ENCODE measurements at regions not wholly inside any gene's neighbourhood (a gene's known extent, or its start where the extent isn't known, plus 50 kb on each side); places are given as distances from the start of the nearest gene placed in this dataset.

- peaks cover 22% of the 10 kb centered on the region for H3K27me3 ChIP-seq (ENCODE audit: insufficient read depth, low read length)
- H2AFZ ChIP-seq (ENCODE audit: low read length, unreplicated experiment) = no peak overlapping the region
- no peaks in the 10 kb centered on the region for H3K79me2 ChIP-seq (ENCODE audit: control insufficient read depth, insufficient read depth, low read length, unreplicated experiment)
- no peaks in the 10 kb centered on the region for H3K4me1 ChIP-seq (ENCODE audit: control insufficient read depth, insufficient read depth, low read length, unreplicated experiment)
- H3K36me3 ChIP-seq (ENCODE audit: insufficient read depth, low read length) = no peaks in the 10 kb centered on the region
- no peak overlapping the region for H3K27ac ChIP-seq (ENCODE audit: low read depth, low read length)
- no peak overlapping the region for H3K4me3 ChIP-seq (ENCODE audit: low read depth, low read length)
These were observed 227.9 kb upstream of the SPRED2 start for GRCh38 chr2:65660340-65660739.

- Histone ChIP-seq H2AFZ (ENCODE audit: low read length, unreplicated experiment) (no peak overlapping the region), H3K27ac (ENCODE audit: low read depth, low read length) (no peak overlapping the region)
These were observed 226.5 kb upstream of the SPRED2 start for GRCh38 chr2:65658881-65659280.

GRCh38 chr2:65658266-65658665, 225.9 kb upstream of the SPRED2 start:
- Histone ChIP-seq H3K4me1 (ENCODE audit: control insufficient read depth, insufficient read depth, low read length, unreplicated experiment) (no peaks in the 10 kb centered on the region), H3K36me3 (ENCODE audit: insufficient read depth, low read length) (no peaks in the 10 kb centered on the region), H3K27me3 (ENCODE audit: insufficient read depth, low read length) (peaks cover 24% of the 10 kb centered on the region), H3K79me2 (ENCODE audit: control insufficient read depth, insufficient read depth, low read length, unreplicated experiment) (no peaks in the 10 kb centered on the region), H3K4me3 (ENCODE audit: low read depth, low read length) (no peak overlapping the region), H2AFZ (ENCODE audit: low read length, unreplicated experiment) (no peak overlapping the region), H3K27ac (ENCODE audit: low read depth, low read length) (no peak overlapping the region)

More at GRCh38 chr2:65658881-65659280, 226.5 kb upstream of the SPRED2 start:
- Histone ChIP-seq H3K36me3 (ENCODE audit: insufficient read depth, low read length) (no peaks in the 10 kb centered on the region), H3K4me3 (ENCODE audit: low read depth, low read length) (no peak overlapping the region), H3K27me3 (ENCODE audit: insufficient read depth, low read length) (peaks cover 24% of the 10 kb centered on the region), H3K4me1 (ENCODE audit: control insufficient read depth, insufficient read depth, low read length, unreplicated experiment) (no peaks in the 10 kb centered on the region), H3K79me2 (ENCODE audit: control insufficient read depth, insufficient read depth, low read length, unreplicated experiment) (no peaks in the 10 kb centered on the region)

GRCh38 chr2:65656160-65656718, 223.8 kb upstream of the SPRED2 start:
- no peak overlapping the region for H3K4me3 ChIP-seq (ENCODE audit: low read depth, low read length)
- H3K36me3 ChIP-seq (ENCODE audit: insufficient read depth, low read length) = no peaks in the 10 kb centered on the region
- H3K27me3 ChIP-seq (ENCODE audit: insufficient read depth, low read length) = peaks cover 28% of the 10 kb centered on the region
- H2AFZ ChIP-seq (ENCODE audit: low read length, unreplicated experiment) = no peak overlapping the region
- no peaks in the 10 kb centered on the region for H3K4me1 ChIP-seq (ENCODE audit: control insufficient read depth, insufficient read depth, low read length, unreplicated experiment)
- no peak overlapping the region for H3K27ac ChIP-seq (ENCODE audit: low read depth, low read length)
- no peaks in the 10 kb centered on the region for H3K79me2 ChIP-seq (ENCODE audit: control insufficient read depth, insufficient read depth, low read length, unreplicated experiment)

- no peaks in the 10 kb centered on the region for H3K4me1 ChIP-seq (ENCODE audit: control insufficient read depth, insufficient read depth, low read length, unreplicated experiment)
- H3K27me3 ChIP-seq (ENCODE audit: insufficient read depth, low read length) = peaks cover 24% of the 10 kb centered on the region; the same call in 1 of the 2 replicates
- no peaks in the 10 kb centered on the region for H3K36me3 ChIP-seq (ENCODE audit: insufficient read depth, low read length)
- H3K4me3 ChIP-seq (ENCODE audit: low read depth, low read length) = no peak overlapping the region
- H2AFZ ChIP-seq (ENCODE audit: low read length, unreplicated experiment) = no peak overlapping the region
- no peaks in the 10 kb centered on the region for H3K79me2 ChIP-seq (ENCODE audit: control insufficient read depth, insufficient read depth, low read length, unreplicated experiment)
- H3K27ac ChIP-seq (ENCODE audit: low read depth, low read length) = no peak overlapping the region
These were observed 222.6 kb upstream of the SPRED2 start for GRCh38 chr2:65655000-65655399.

GRCh38 chr2:65654496-65654895, 222.1 kb upstream of the SPRED2 start:
- Histone ChIP-seq H3K36me3 (ENCODE audit: insufficient read depth, low read length) (no peaks in the 10 kb centered on the region), H3K4me3 (ENCODE audit: low read depth, low read length) (no peak overlapping the region), H3K27me3 (ENCODE audit: insufficient read depth, low read length) (peaks cover 24% of the 10 kb centered on the region; the same call in 1 of the 2 replicates), H3K4me1 (ENCODE audit: control insufficient read depth, insufficient read depth, low read length, unreplicated experiment) (no peaks in the 10 kb centered on the region), H3K27ac (ENCODE audit: low read depth, low read length) (no peak overlapping the region), H2AFZ (ENCODE audit: low read length, unreplicated experiment) (no peak overlapping the region), H3K79me2 (ENCODE audit: control insufficient read depth, insufficient read depth, low read length, unreplicated experiment) (no peaks in the 10 kb centered on the region)

- H3K27me3 ChIP-seq (ENCODE audit: insufficient read depth, low read length) = peaks cover 29% of the 10 kb centered on the region
- H3K79me2 ChIP-seq (ENCODE audit: control insufficient read depth, insufficient read depth, low read length, unreplicated experiment) = no peaks in the 10 kb centered on the region
- H3K4me3 ChIP-seq (ENCODE audit: low read depth, low read length) = no peak overlapping the region
- H2AFZ ChIP-seq (ENCODE audit: low read length, unreplicated experiment) = no peak overlapping the region
- H3K27ac ChIP-seq (ENCODE audit: low read depth, low read length) = no peak overlapping the region
- no peaks in the 10 kb centered on the region for H3K36me3 ChIP-seq (ENCODE audit: insufficient read depth, low read length)
- no peaks in the 10 kb centered on the region for H3K4me1 ChIP-seq (ENCODE audit: control insufficient read depth, insufficient read depth, low read length, unreplicated experiment)
These were observed 219.7 kb upstream of the SPRED2 start for GRCh38 chr2:65652066-65652465.

GRCh38 chr2:65649811-65650589, 217.6 kb upstream of the SPRED2 start:
- H3K27me3 ChIP-seq (ENCODE audit: insufficient read depth, low read length) = peaks cover 13% of the 10 kb centered on the region
- H3K4me3 ChIP-seq (ENCODE audit: low read depth, low read length) = no peak overlapping the region
- no peaks in the 10 kb centered on the region for H3K79me2 ChIP-seq (ENCODE audit: control insufficient read depth, insufficient read depth, low read length, unreplicated experiment)
- H3K36me3 ChIP-seq (ENCODE audit: insufficient read depth, low read length) = no peaks in the 10 kb centered on the region
- H2AFZ ChIP-seq (ENCODE audit: low read length, unreplicated experiment) = no peak overlapping the region
- no peak overlapping the region for H3K27ac ChIP-seq (ENCODE audit: low read depth, low read length)
- no peaks in the 10 kb centered on the region for H3K4me1 ChIP-seq (ENCODE audit: control insufficient read depth, insufficient read depth, low read length, unreplicated experiment)

GRCh38 chr2:65647249-65647842, 214.9 kb upstream of the SPRED2 start:
- H3K36me3 ChIP-seq (ENCODE audit: insufficient read depth, low read length) = no peaks in the 10 kb centered on the region
- H2AFZ ChIP-seq (ENCODE audit: low read length, unreplicated experiment) = no peak overlapping the region
- no peaks in the 10 kb centered on the region for H3K79me2 ChIP-seq (ENCODE audit: control insufficient read depth, insufficient read depth, low read length, unreplicated experiment)
- no peak overlapping the region for H3K27ac ChIP-seq (ENCODE audit: low read depth, low read length)
- peaks cover 13% of the 10 kb centered on the region for H3K27me3 ChIP-seq (ENCODE audit: insufficient read depth, low read length)
- no peak overlapping the region for H3K4me3 ChIP-seq (ENCODE audit: low read depth, low read length)
- no peaks in the 10 kb centered on the region for H3K4me1 ChIP-seq (ENCODE audit: control insufficient read depth, insufficient read depth, low read length, unreplicated experiment)

GRCh38 chr2:65640793-65641103, 208.3 kb upstream of the SPRED2 start:
- Histone ChIP-seq H3K27ac (ENCODE audit: low read depth, low read length) (no peak overlapping the region), H2AFZ (ENCODE audit: low read length, unreplicated experiment) (no peak overlapping the region), H3K79me2 (ENCODE audit: control insufficient read depth, insufficient read depth, low read length, unreplicated experiment) (no peaks in the 10 kb centered on the region), H3K36me3 (ENCODE audit: insufficient read depth, low read length) (no peaks in the 10 kb centered on the region), H3K27me3 (ENCODE audit: insufficient read depth, low read length) (peaks cover 26% of the 10 kb centered on the region), H3K4me3 (ENCODE audit: low read depth, low read length) (no peak overlapping the region; the same call in 1 of the 2 replicates), H3K4me1 (ENCODE audit: control insufficient read depth, insufficient read depth, low read length, unreplicated experiment) (no peaks in the 10 kb centered on the region)
